ENCODE measurements at regions not wholly inside any gene's neighbourhood (a gene's known extent, or its start where the extent isn't known, plus 50 kb on each side); places are given as distances from the start of the nearest gene placed in this dataset.

GRCh38 chr2:156175946-156176345, 156.6 kb downstream of the NR4A2 start:
- Histone ChIP-seq H3K27me3 (ENCODE audit: control insufficient read depth, insufficient read depth, low read length) (no peaks in the 10 kb centered on the region), H3K9ac (ENCODE audit: insufficient read depth, low read length) (no peak overlapping the region), H3K4me2 (ENCODE audit: extremely low read depth, insufficient read depth, low read length) (no peak overlapping the region), H3K79me2 (ENCODE audit: control insufficient read depth, insufficient read depth, low read length) (no peaks in the 10 kb centered on the region), H4K20me1 (ENCODE audit: control insufficient read depth, extremely low read depth, insufficient read depth, low read length) (no peaks in the 10 kb centered on the region), H2AFZ (ENCODE audit: low read length) (no peak overlapping the region), H3K9me3 (ENCODE audit: control insufficient read depth, insufficient read depth, low read depth, low read length) (no peaks in the 10 kb centered on the region), H3K36me3 (ENCODE audit: control insufficient read depth, insufficient read depth, low read length) (no peaks in the 10 kb centered on the region), H3K4me1 (ENCODE audit: control insufficient read depth, extremely low read depth, insufficient read depth, low read length) (no peaks in the 10 kb centered on the region), H3K4me3 (replicated peaks in 1 of 4; ENCODE audit: control extremely low read depth in 1 of 4, insufficient read depth in 1 of 4, low read depth in 3 of 4, low read length in 4 of 4) (no peak overlapping the region), H3K27ac (ENCODE audit: insufficient read depth, low read length) (no peak overlapping the region)
- no peak for TF ChIP-seq EZH2 (IDR thresholded peaks at IDR 0.05; ENCODE audit: low read length, missing control alignments)
- TF ChIP-seq, protein P1, sequence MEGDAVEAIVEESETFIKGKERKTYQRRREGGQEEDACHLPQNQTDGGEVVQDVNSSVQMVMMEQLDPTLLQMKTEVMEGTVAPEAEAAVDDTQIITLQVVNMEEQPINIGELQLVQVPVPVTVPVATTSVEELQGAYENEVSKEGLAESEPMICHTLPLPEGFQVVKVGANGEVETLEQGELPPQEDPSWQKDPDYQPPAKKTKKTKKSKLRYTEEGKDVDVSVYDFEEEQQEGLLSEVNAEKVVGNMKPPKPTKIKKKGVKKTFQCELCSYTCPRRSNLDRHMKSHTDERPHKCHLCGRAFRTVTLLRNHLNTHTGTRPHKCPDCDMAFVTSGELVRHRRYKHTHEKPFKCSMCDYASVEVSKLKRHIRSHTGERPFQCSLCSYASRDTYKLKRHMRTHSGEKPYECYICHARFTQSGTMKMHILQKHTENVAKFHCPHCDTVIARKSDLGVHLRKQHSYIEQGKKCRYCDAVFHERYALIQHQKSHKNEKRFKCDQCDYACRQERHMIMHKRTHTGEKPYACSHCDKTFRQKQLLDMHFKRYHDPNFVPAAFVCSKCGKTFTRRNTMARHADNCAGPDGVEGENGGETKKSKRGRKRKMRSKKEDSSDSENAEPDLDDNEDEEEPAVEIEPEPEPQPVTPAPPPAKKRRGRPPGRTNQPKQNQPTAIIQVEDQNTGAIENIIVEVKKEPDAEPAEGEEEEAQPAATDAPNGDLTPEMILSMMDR (conservative IDR thresholded peaks at IDR 0.05 in 1 of 2, IDR thresholded peaks at IDR 0.05 in 1 of 2; ENCODE audit: low read depth in 1 of 2, low read length in 2 of 2) = no peak
- no peak for DNase-seq (ENCODE audit: low read depth in 2 of 2)

- no peak for TF ChIP-seq EZH2 (IDR thresholded peaks at IDR 0.05; ENCODE audit: low read length, missing control alignments)
- TF ChIP-seq, protein P1 (conservative IDR thresholded peaks at IDR 0.05 in 1 of 2, IDR thresholded peaks at IDR 0.05 in 1 of 2; ENCODE audit: low read depth in 1 of 2, low read length in 2 of 2) = no peak
- Histone ChIP-seq H3K4me2 (ENCODE audit: extremely low read depth, insufficient read depth, low read length) (no peak overlapping the region), H3K79me2 (ENCODE audit: control insufficient read depth, insufficient read depth, low read length) (no peaks in the 10 kb centered on the region), H3K27me3 (ENCODE audit: control insufficient read depth, insufficient read depth, low read length) (no peaks in the 10 kb centered on the region), H3K4me1 (ENCODE audit: control insufficient read depth, extremely low read depth, insufficient read depth, low read length) (no peaks in the 10 kb centered on the region), H4K20me1 (ENCODE audit: control insufficient read depth, extremely low read depth, insufficient read depth, low read length) (no peaks in the 10 kb centered on the region), H3K9ac (ENCODE audit: insufficient read depth, low read length) (no peak overlapping the region), H3K36me3 (ENCODE audit: control insufficient read depth, insufficient read depth, low read length) (no peaks in the 10 kb centered on the region), H3K9me3 (ENCODE audit: control insufficient read depth, insufficient read depth, low read depth, low read length) (no peaks in the 10 kb centered on the region), H3K27ac (ENCODE audit: insufficient read depth, low read length) (no peak overlapping the region), H2AFZ (ENCODE audit: low read length) (no peak overlapping the region), H3K4me3 (replicated peaks in 1 of 4; ENCODE audit: control extremely low read depth in 1 of 4, insufficient read depth in 1 of 4, low read depth in 3 of 4, low read length in 4 of 4) (no peak overlapping the region)
- no peak for DNase-seq (ENCODE audit: low read depth in 2 of 2)
Observed at GRCh38 chr2:156170929-156171328, 161.6 kb downstream of the NR4A2 start.

DNA sequence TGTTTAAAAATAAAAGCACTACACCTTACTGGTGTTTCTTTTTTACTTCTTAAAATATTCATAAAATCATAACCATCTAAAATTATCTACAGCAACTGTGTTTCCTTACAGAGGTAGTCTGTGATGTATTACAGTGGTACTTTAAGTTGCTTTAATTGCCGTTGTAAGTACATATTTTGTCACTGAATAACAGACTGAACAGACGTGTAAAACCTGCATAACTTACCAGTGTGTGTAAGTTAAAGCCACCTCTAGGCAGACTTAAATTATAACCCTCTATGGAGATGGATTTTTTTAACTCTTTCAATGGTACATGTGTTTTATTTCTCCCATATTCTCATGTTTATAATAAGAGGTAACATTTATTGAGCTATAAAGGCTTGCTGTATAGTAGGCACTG, 166.8 kb downstream of the NR4A2 start:
- TF ChIP-seq EZH2 (IDR thresholded peaks at IDR 0.05; ENCODE audit: low read length, missing control alignments) = no peak
- Histone ChIP-seq H2AFZ (ENCODE audit: low read length) (no peak overlapping the region), H3K4me1 (ENCODE audit: control insufficient read depth, extremely low read depth, insufficient read depth, low read length) (no peaks in the 10 kb centered on the region), H3K4me2 (ENCODE audit: extremely low read depth, insufficient read depth, low read length) (no peak overlapping the region), H3K27ac (ENCODE audit: insufficient read depth, low read length) (no peak overlapping the region), H3K36me3 (ENCODE audit: control insufficient read depth, insufficient read depth, low read length) (no peaks in the 10 kb centered on the region), H4K20me1 (ENCODE audit: control insufficient read depth, extremely low read depth, insufficient read depth, low read length) (no peaks in the 10 kb centered on the region), H3K9ac (ENCODE audit: insufficient read depth, low read length) (no peak overlapping the region), H3K4me3 (replicated peaks in 1 of 4; ENCODE audit: control extremely low read depth in 1 of 4, insufficient read depth in 1 of 4, low read depth in 3 of 4, low read length in 4 of 4) (no peak overlapping the region), H3K79me2 (ENCODE audit: control insufficient read depth, insufficient read depth, low read length) (no peaks in the 10 kb centered on the region), H3K27me3 (ENCODE audit: control insufficient read depth, insufficient read depth, low read length) (no peaks in the 10 kb centered on the region), H3K9me3 (ENCODE audit: control insufficient read depth, insufficient read depth, low read depth, low read length) (no peaks in the 10 kb centered on the region)
- no peak for DNase-seq (ENCODE audit: low read depth in 2 of 2)

All from fibroblast of lung (primary cell).